ENCODE measurements at regions not wholly inside any gene's neighbourhood (a gene's known extent, or its start where the extent isn't known, plus 50 kb on each side); places are given as distances from the start of the nearest gene placed in this dataset.

DNA sequence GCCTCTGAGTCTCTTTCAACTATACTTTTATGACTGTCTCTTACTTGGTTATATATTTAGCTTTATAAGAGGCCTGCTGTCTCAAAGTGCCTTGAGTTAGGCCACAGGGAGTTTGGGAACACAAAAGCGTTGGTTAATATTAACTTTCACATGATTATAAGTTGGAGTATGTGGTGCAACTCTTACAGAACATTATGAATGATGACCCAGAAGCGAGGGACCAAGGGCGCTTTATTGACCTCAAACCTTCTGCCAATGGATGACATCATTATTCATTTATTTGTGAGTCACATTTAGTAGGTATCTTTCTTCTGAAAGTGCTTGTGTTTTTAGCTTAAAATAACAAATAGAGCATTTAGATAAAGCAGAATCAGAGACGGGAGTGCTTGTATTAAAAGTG is 298.0 kb upstream of the ZC3H12C start:
- no peak for TF ChIP-seq RXRA (IDR thresholded peaks at IDR 0.05; ENCODE audit: borderline replicate concordance, low read depth)
- no peak for TF ChIP-seq MXI1 (IDR thresholded peaks at IDR 0.05; ENCODE audit: low read depth, low read length)
- no peak for TF ChIP-seq ELF1 (IDR thresholded peaks at IDR 0.05)
- TF ChIP-seq FOXJ3 (CRISPR knock-in tag; IDR thresholded peaks at IDR 0.05): no peak
- Histone ChIP-seq H3K9me2 (no peaks in the 10 kb centered on the region), H3F3A (replicated peaks; ENCODE audit: insufficient read depth) (no peaks in the 10 kb centered on the region), H3K9ac (no peak overlapping the region), H3K4me2 (no peak overlapping the region), H3K79me2 (ENCODE audit: insufficient read depth) (no peaks in the 10 kb centered on the region), H3K4me1 (ENCODE audit: control insufficient read depth in 1 of 2, insufficient read depth in 2 of 2, low read depth in 1 of 2, low read length in 1 of 2) (no peaks in the 10 kb centered on the region), H3K4me3 (ENCODE audit: low read depth in 2 of 2, low read length in 1 of 2) (no peak overlapping the region), H3K27me3 (ENCODE audit: insufficient read depth) (no peaks in the 10 kb centered on the region), H2AFZ (ENCODE audit: low read depth) (no peak overlapping the region; the same call in 1 of the 2 replicates), H4K20me1 (ENCODE audit: insufficient read depth) (no peaks in the 10 kb centered on the region), H3K27ac (ENCODE audit: low read depth in 2 of 2, low read length in 1 of 2) (no peak overlapping the region), H3K36me3 (replicated peaks in 1 of 2; ENCODE audit: control insufficient read depth in 1 of 2, insufficient read depth in 2 of 2, low read length in 1 of 2) (no peaks in the 10 kb centered on the region), H3K9me3 (no peaks in the 10 kb centered on the region)
- 43% methylated on average over 4 of the region's 4 CpGs for WGBS (ENCODE audit: low lambda C conversion rate)
- DNase-seq: no peak
- POLR2A ChIA-PET: no interaction called here
- CTCF ChIA-PET: no interaction called here

- Histone ChIP-seq H3K36me3 (replicated peaks in 1 of 2; ENCODE audit: control insufficient read depth in 1 of 2, insufficient read depth in 2 of 2, low read length in 1 of 2) (no peaks in the 10 kb centered on the region), H3K27ac (ENCODE audit: low read depth in 2 of 2, low read length in 1 of 2) (no peak overlapping the region), H3K4me1 (ENCODE audit: control insufficient read depth in 1 of 2, insufficient read depth in 2 of 2, low read depth in 1 of 2, low read length in 1 of 2) (no peaks in the 10 kb centered on the region), H4K20me1 (ENCODE audit: insufficient read depth) (no peaks in the 10 kb centered on the region), H3K79me2 (ENCODE audit: insufficient read depth) (no peaks in the 10 kb centered on the region), H3K9me3 (no peaks in the 10 kb centered on the region), H2AFZ (ENCODE audit: low read depth) (no peak overlapping the region), H3K27me3 (ENCODE audit: insufficient read depth) (no peaks in the 10 kb centered on the region), H3K9me2 (no peaks in the 10 kb centered on the region), H3K4me2 (no peak overlapping the region), H3K9ac (no peak overlapping the region), H3K4me3 (ENCODE audit: low read depth in 2 of 2, low read length in 1 of 2) (no peak overlapping the region), H3F3A (replicated peaks; ENCODE audit: insufficient read depth) (no peaks in the 10 kb centered on the region)
- TF ChIP-seq FOXJ3 (CRISPR knock-in tag; IDR thresholded peaks at IDR 0.05): no peak
- TF ChIP-seq NFIC (IDR thresholded peaks at IDR 0.05; ENCODE audit: borderline replicate concordance): no peak
- TF ChIP-seq EP300 (IDR thresholded peaks at IDR 0.05; ENCODE audit: borderline replicate concordance in 1 of 2, low read depth in 1 of 2, low read length in 1 of 2): no peak
- TF ChIP-seq ZBTB33 (IDR thresholded peaks at IDR 0.05; ENCODE audit: borderline replicate concordance, low read depth): no peak
- no peak for TF ChIP-seq FOXM1 (IDR thresholded peaks at IDR 0.05; ENCODE audit: low read depth)
- TF ChIP-seq POLR2AphosphoS5 (IDR thresholded peaks at IDR 0.05; ENCODE audit: low read depth, low read length): no peak
- TF ChIP-seq NRF1 (IDR thresholded peaks at IDR 0.05; ENCODE audit: low read depth, low read length): no peak
- TF ChIP-seq, protein P1, sequence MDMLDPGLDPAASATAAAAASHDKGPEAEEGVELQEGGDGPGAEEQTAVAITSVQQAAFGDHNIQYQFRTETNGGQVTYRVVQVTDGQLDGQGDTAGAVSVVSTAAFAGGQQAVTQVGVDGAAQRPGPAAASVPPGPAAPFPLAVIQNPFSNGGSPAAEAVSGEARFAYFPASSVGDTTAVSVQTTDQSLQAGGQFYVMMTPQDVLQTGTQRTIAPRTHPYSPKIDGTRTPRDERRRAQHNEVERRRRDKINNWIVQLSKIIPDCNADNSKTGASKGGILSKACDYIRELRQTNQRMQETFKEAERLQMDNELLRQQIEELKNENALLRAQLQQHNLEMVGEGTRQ (IDR thresholded peaks at IDR 0.05; ENCODE audit: borderline replicate concordance, low read depth, low read length): no peak
- TF ChIP-seq FOSL2 (IDR thresholded peaks at IDR 0.05; ENCODE audit: borderline replicate concordance, low read depth): no peak
- TF ChIP-seq MXI1 (IDR thresholded peaks at IDR 0.05; ENCODE audit: low read depth, low read length): no peak
- no peak for DNase-seq
- ChIA-PET CTCF (no interaction called here), POLR2A (no interaction called here)
- WGBS (ENCODE audit: low lambda C conversion rate): 25% methylated on average over 2 of the region's 2 CpGs
These were observed 296.9 kb upstream of the ZC3H12C start for GRCh38 chr11:109796253-109796652.

Data from SK-N-SH (cell line).